Liver (tissue), 8 donors: ENCODE measurements at regions not wholly inside any gene's neighbourhood (a gene's known extent, or its start where the extent isn't known, plus 50 kb on each side); places are given as distances from the start of the nearest gene placed in this dataset.

Experiments used
- DNase-seq: peaks from one replicate; pipeline ENCODE4 v3.0.0-alpha.2; 2017; ENCODE audit warnings: low spot score
- H3K27ac ChIP-seq, 2 donors: one replicate each; pipeline ENCODE4 v1.7.0; 2013; ENCODE audit warnings: inconsistent platforms in 2 of 2, low read length in 2 of 2, control low read depth in 1 of 2, low read depth in 1 of 2, mild to moderate bottlenecking in 1 of 2
- H3K27me3 ChIP-seq, 4 donors: one replicate each; pipeline versions ENCODE4 v1.6.1 to v1.7.0; 2013; ENCODE audit warnings: low read length in 3 of 4, inconsistent platforms in 1 of 4, mild to moderate bottlenecking in 1 of 4, moderate library complexity in 1 of 4; ENCODE audit not compliant: control insufficient read depth in 4 of 4, insufficient read depth in 4 of 4
- H3K36me3 ChIP-seq, 4 donors: one replicate each; pipeline versions ENCODE4 v1.6.1 to v1.7.0; 2013; ENCODE audit warnings: low read length in 3 of 4, mild to moderate bottlenecking in 3 of 4, low read depth in 1 of 4, moderate library complexity in 1 of 4; ENCODE audit not compliant: control insufficient read depth in 4 of 4, insufficient read depth in 3 of 4
- H3K4me1 ChIP-seq, 4 donors: one replicate each; pipeline versions ENCODE4 v1.6.1 to v1.7.0; 2013; ENCODE audit warnings: low read length in 3 of 4, mild to moderate bottlenecking in 3 of 4, moderate library complexity in 1 of 4; ENCODE audit not compliant: control insufficient read depth in 4 of 4, insufficient read depth in 4 of 4
- H3K4me3 ChIP-seq, 3 donors: one replicate each; pipeline versions ENCODE4 v1.6.1 to v1.7.0; 2013; ENCODE audit warnings: low read length in 3 of 3, control low read depth in 1 of 3, low read depth in 1 of 3, mild to moderate bottlenecking in 1 of 3
- H3K9ac ChIP-seq, 2 donors: one replicate each; pipeline ENCODE4 v1.7.0; 2013; ENCODE audit warnings: low read length in 2 of 2, mild to moderate bottlenecking in 2 of 2, moderate library complexity in 2 of 2, control low read depth in 1 of 2, low read depth in 1 of 2
- H3K9me3 ChIP-seq, 4 donors: one replicate each; pipeline versions ENCODE4 v1.6.1 to v1.7.0; 2013; ENCODE audit warnings: low read length in 3 of 4; ENCODE audit not compliant: control insufficient read depth in 4 of 4
- ATF3 ChIP-seq: IDR thresholded peaks from 2 replicates; pipeline ENCODE4 v1.6.1; 2016; ENCODE audit warnings: antibody characterized with exemption
- CTCF ChIP-seq: fragments of 150-350 bp; IDR thresholded peaks from 2 replicates; pipeline ENCODE4 v1.5.1; 2017; ENCODE audit warnings: improper control_type of control experiment, low read depth, low read length; ENCODE audit not compliant: missing input control
- EGR1 ChIP-seq, 2 donors: IDR thresholded peaks; 2 replicates each; pipeline ENCODE4 v1.6.1; 2016 to 2018; ENCODE audit warnings: antibody characterized with exemption in 2 of 2, low read depth in 2 of 2
- FOXA1 ChIP-seq: IDR thresholded peaks from 2 replicates; pipeline ENCODE4 v1.6.1; 2016; ENCODE audit warnings: antibody characterized with exemption
- FOXA2 ChIP-seq: IDR thresholded peaks from 2 replicates; pipeline ENCODE4 v1.6.1; 2016; ENCODE audit warnings: antibody characterized with exemption
- GABPA ChIP-seq, 2 donors: IDR thresholded peaks in 1 of 2; conservative IDR thresholded peaks in 1 of 2; 2 replicates each; pipeline ENCODE4 v1.6.1; 2016; ENCODE audit warnings: antibody characterized with exemption in 2 of 2, mild to moderate bottlenecking in 1 of 2, moderate library complexity in 1 of 2
- HNF4A ChIP-seq, 2 donors: conservative IDR thresholded peaks; 2 replicates each; pipeline ENCODE4 v1.6.1; 2016; ENCODE audit warnings: antibody characterized with exemption in 2 of 2, mild to moderate bottlenecking in 2 of 2
- HNF4G ChIP-seq: IDR thresholded peaks from 2 replicates; pipeline ENCODE4 v1.6.1; 2016; ENCODE audit warnings: antibody characterized with exemption
- JUND ChIP-seq, 2 donors: IDR thresholded peaks; 2 replicates each; pipeline ENCODE4 v1.6.1; 2016; ENCODE audit warnings: antibody characterized with exemption in 2 of 2
- MAX ChIP-seq: IDR thresholded peaks from 2 replicates; pipeline ENCODE4 v1.6.1; 2016; ENCODE audit warnings: antibody characterized with exemption
- NR2F2 ChIP-seq: IDR thresholded peaks from 2 replicates; pipeline ENCODE4 v1.6.1; 2016; ENCODE audit warnings: antibody characterized with exemption
- RAD21 ChIP-seq, 2 donors: IDR thresholded peaks; 2 replicates each; pipeline ENCODE4 v1.6.1; 2016; ENCODE audit warnings: antibody characterized with exemption in 2 of 2, mild to moderate bottlenecking in 2 of 2
- REST ChIP-seq: IDR thresholded peaks from 2 replicates; pipeline ENCODE4 v1.6.1; 2016; ENCODE audit warnings: antibody characterized with exemption, mild to moderate bottlenecking
- RXRA ChIP-seq, 2 donors: IDR thresholded peaks; 2 replicates each; pipeline ENCODE4 v1.6.1; 2017 to 2018; ENCODE audit warnings: antibody characterized with exemption in 2 of 2, mild to moderate bottlenecking in 1 of 2
- SP1 ChIP-seq: IDR thresholded peaks from 2 replicates; pipeline ENCODE4 v1.6.1; 2018; ENCODE audit warnings: antibody characterized with exemption, mild to moderate bottlenecking
- TAF1 ChIP-seq: conservative IDR thresholded peaks from 2 replicates; pipeline ENCODE4 v1.6.1; 2016; ENCODE audit warnings: antibody characterized with exemption, mild to moderate bottlenecking
- YY1 ChIP-seq: IDR thresholded peaks from 2 replicates; pipeline ENCODE4 v1.6.1; 2016; ENCODE audit warnings: antibody characterized with exemption, mild to moderate bottlenecking
- ZBTB33 ChIP-seq: IDR thresholded peaks from 2 replicates; pipeline ENCODE4 v1.6.1; 2016; ENCODE audit warnings: antibody characterized with exemption
- WGBS: extraction: QIAGEN DNeasy Blood & Tissue Kit; methylation state at CpG from one replicate; pipeline ENCODE4 v1.1.7; 2013; 5-methylcytosine and 5-hydroxymethylcytosine counted together
- donor health status: healthy.
- donor health status: healthy.
- donor health status: healthy.
- donor health status: healthy.
- donor health status: healthy.

GRCh38 chr2:48852938-48853337, 97.4 kb upstream of the LHCGR start:
- no peak for DNase-seq
- TF ChIP-seq GABPA (IDR thresholded peaks at IDR 0.05 in 1 of 2, conservative IDR thresholded peaks at IDR 0.05 in 1 of 2), result no peak
- no peak for TF ChIP-seq YY1
- no peak for TF ChIP-seq ATF3
- no peak for TF ChIP-seq SP1
- 73% methylated on average over 1 of the region's 1 CpG for WGBS
- no peak overlapping the region for H3K27ac ChIP-seq
- H3K4me3 ChIP-seq, result no peak overlapping the region
- no peak overlapping the region for H3K9ac ChIP-seq
- H3K27me3 ChIP-seq, result no peaks in the 10 kb centered on the region
- H3K4me1 ChIP-seq, result no peaks in the 10 kb centered on the region
- no peaks in the 10 kb centered on the region for H3K36me3 ChIP-seq
- H3K9me3 ChIP-seq, result no peaks in the 10 kb centered on the region

- Histone ChIP-seq H3K4me3 (no peak overlapping the region), H3K27ac (no peak overlapping the region), H3K9me3 (no peaks in the 10 kb centered on the region), H3K36me3 (no peaks in the 10 kb centered on the region), H3K4me1 (no peaks in the 10 kb centered on the region), H3K27me3 (no peaks in the 10 kb centered on the region), H3K9ac (no peak overlapping the region)
- 73% methylated on average over 3 of the region's 3 CpGs for WGBS
- DNase-seq, result no peak
- TF ChIP-seq EGR1 (IDR thresholded peaks at IDR 0.05; ENCODE audit: low read depth in 2 of 2), result no peak
- TF ChIP-seq YY1, result no peak
- TF ChIP-seq JUND (IDR thresholded peaks at IDR 0.05), result no peak
- TF ChIP-seq GABPA (IDR thresholded peaks at IDR 0.05 in 1 of 2, conservative IDR thresholded peaks at IDR 0.05 in 1 of 2), result no peak
- no peak for TF ChIP-seq ATF3
- TF ChIP-seq MAX, result no peak
- TF ChIP-seq NR2F2, result no peak
- no peak for TF ChIP-seq REST
- TF ChIP-seq RXRA (IDR thresholded peaks at IDR 0.05), result no peak
- TF ChIP-seq FOXA2, result no peak
- no peak for TF ChIP-seq FOXA1
- TF ChIP-seq ZBTB33, result no peak
- TF ChIP-seq HNF4A (conservative IDR thresholded peaks at IDR 0.05), result no peak
- TF ChIP-seq CTCF, result no peak
- no peak for TF ChIP-seq RAD21 (IDR thresholded peaks at IDR 0.05)
- no peak for TF ChIP-seq TAF1
- TF ChIP-seq HNF4G, result no peak
Measured at GRCh38 chr2:48851161-48851560, 95.6 kb upstream of the LHCGR start.
